ENCODE measurements at regions not wholly inside any gene's neighbourhood (a gene's known extent, or its start where the extent isn't known, plus 50 kb on each side); places are given as distances from the start of the nearest gene placed in this dataset.

GRCh38 chr1:24995140-24995539 lies 65.1 kb upstream of the RUNX3 start:
- BruUV-seq (replicated peaks), result no TSS peak
- intact Hi-C loops (cut with micrococcal nuclease; ENCODE audit: unreplicated experiment), result no loop called here

GRCh38 chr1:24993871-24994580 lies 64.0 kb upstream of the RUNX3 start:
- no peaks in the 10 kb centered on the region for H3K27me3 ChIP-seq (ENCODE audit: insufficient read depth, low read depth)
- no peak overlapping the region for H2AFZ ChIP-seq
- H3K4me2 ChIP-seq, result no peak overlapping the region
- no peaks in the 10 kb centered on the region for H3K36me3 ChIP-seq (ENCODE audit: low read depth)
- H3K9me2 ChIP-seq (ENCODE audit: insufficient read depth), result no peaks in the 10 kb centered on the region
- no peak overlapping the region for H3K27ac ChIP-seq
- H3K4me3 ChIP-seq, result no peak overlapping the region
- H3K79me2 ChIP-seq (ENCODE audit: low read depth), result no peaks in the 10 kb centered on the region
- POLR2A ChIA-PET (ENCODE audit: unreplicated experiment), result no interaction called here
- no peaks in the 10 kb centered on the region for H3K9me3 ChIP-seq (ENCODE audit: insufficient read depth, low read depth)
- no peaks in the 10 kb centered on the region for H4K20me1 ChIP-seq (ENCODE audit: insufficient read depth)
- no peaks in the 10 kb centered on the region for H3F3A ChIP-seq (ENCODE audit: insufficient read depth, low read depth)
- intact Hi-C loops (cut with micrococcal nuclease; ENCODE audit: unreplicated experiment), result no loop called here
- CTCF ChIA-PET, result no interaction called here
- no peak for TF ChIP-seq CTCF (conservative IDR thresholded peaks at IDR 0.05)
- TF ChIP-seq EZH2 (IDR thresholded peaks at IDR 0.05; ENCODE audit: low read depth), result no peak
- no TSS peak for BruUV-seq (replicated peaks)
- no peaks in the 10 kb centered on the region for H3K4me1 ChIP-seq (replicated peaks; ENCODE audit: insufficient read depth)
- DNase-seq, result no peak

More at GRCh38 chr1:24995140-24995539, 65.1 kb upstream of the RUNX3 start:
- no peaks in the 10 kb centered on the region for H3K9me3 ChIP-seq (ENCODE audit: insufficient read depth, low read depth)
- TF ChIP-seq EZH2 (IDR thresholded peaks at IDR 0.05; ENCODE audit: low read depth) (no peak), CTCF (conservative IDR thresholded peaks at IDR 0.05) (no peak)
- H4K20me1 ChIP-seq (ENCODE audit: insufficient read depth), result no peaks in the 10 kb centered on the region
- H3K36me3 ChIP-seq (ENCODE audit: low read depth), result no peaks in the 10 kb centered on the region
- ChIA-PET CTCF (interaction anchor here (0.6 kb wide), 1 partner anchor 28 kb away, joined by 3 read pairs; no protein-coding TSS in a partner anchor), POLR2A (ENCODE audit: unreplicated experiment) (no interaction called here)
- no peak for DNase-seq
- H3K27me3 ChIP-seq (ENCODE audit: insufficient read depth, low read depth), result no peaks in the 10 kb centered on the region
- no peak overlapping the region for H2AFZ ChIP-seq
- H3K4me1 ChIP-seq (replicated peaks; ENCODE audit: insufficient read depth), result no peaks in the 10 kb centered on the region
- no peaks in the 10 kb centered on the region for H3K9me2 ChIP-seq (ENCODE audit: insufficient read depth)
- H3F3A ChIP-seq (ENCODE audit: insufficient read depth, low read depth), result no peaks in the 10 kb centered on the region
- H3K4me3 ChIP-seq, result no peak overlapping the region
- no peak overlapping the region for H3K4me2 ChIP-seq
- no peak overlapping the region for H3K27ac ChIP-seq
- no peaks in the 10 kb centered on the region for H3K79me2 ChIP-seq (ENCODE audit: low read depth)

DNA sequence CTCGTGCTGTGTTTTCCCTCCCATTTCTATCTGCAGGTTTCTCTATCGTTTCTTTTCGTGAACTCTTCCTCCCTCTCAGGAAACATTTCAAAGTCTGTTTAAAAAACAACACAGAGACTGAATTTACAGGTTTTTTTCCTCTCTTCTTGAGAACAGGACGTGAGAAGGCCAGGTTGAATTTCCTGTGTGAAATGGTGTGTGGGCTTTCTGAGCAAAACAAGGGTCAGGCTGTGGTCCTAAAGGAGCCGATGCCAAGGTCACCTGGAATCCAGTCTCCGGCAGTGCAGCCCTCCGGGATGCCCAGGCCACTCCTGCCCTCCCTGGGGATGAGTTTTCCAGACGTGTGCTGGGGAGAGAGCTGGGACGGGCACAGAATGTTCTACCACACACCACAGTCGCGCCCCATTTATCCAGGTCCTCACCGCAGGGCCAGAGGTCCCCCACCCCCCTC lies 62.7 kb upstream of the RUNX3 start:
- H4K20me1 ChIP-seq (ENCODE audit: insufficient read depth), result no peaks in the 10 kb centered on the region
- no peaks in the 10 kb centered on the region for H3K79me2 ChIP-seq (ENCODE audit: low read depth)
- no peak overlapping the region for H3K4me3 ChIP-seq
- CTCF ChIA-PET, result no interaction called here
- intact Hi-C loops (cut with micrococcal nuclease; ENCODE audit: unreplicated experiment), result no loop called here
- H3K27me3 ChIP-seq (ENCODE audit: insufficient read depth, low read depth), result no peaks in the 10 kb centered on the region
- H3K9me2 ChIP-seq (ENCODE audit: insufficient read depth), result no peaks in the 10 kb centered on the region
- no peak for DNase-seq
- no peaks in the 10 kb centered on the region for H3F3A ChIP-seq (ENCODE audit: insufficient read depth, low read depth)
- BruUV-seq (replicated peaks), result no TSS peak
- H3K27ac ChIP-seq, result no peak overlapping the region
- POLR2A ChIA-PET (ENCODE audit: unreplicated experiment), result no interaction called here
- no peak overlapping the region for H2AFZ ChIP-seq
- no peaks in the 10 kb centered on the region for H3K9me3 ChIP-seq (ENCODE audit: insufficient read depth, low read depth)
- H3K4me2 ChIP-seq, result no peak overlapping the region
- no peaks in the 10 kb centered on the region for H3K4me1 ChIP-seq (replicated peaks; ENCODE audit: insufficient read depth)
- H3K36me3 ChIP-seq (ENCODE audit: low read depth), result no peaks in the 10 kb centered on the region
- TF ChIP-seq EZH2 (IDR thresholded peaks at IDR 0.05; ENCODE audit: low read depth) (no peak), CTCF (conservative IDR thresholded peaks at IDR 0.05) (no peak)

Data from PC-9 (cell line).